HG03457 (cell line): ENCODE measurements at regions not wholly inside any gene's neighbourhood (a gene's known extent, or its start where the extent isn't known, plus 50 kb on each side); places are given as distances from the start of the nearest gene placed in this dataset.

Source experiments
- ATAC-seq: cut with Tn5 transposase; IDR thresholded peaks from one replicate; pipeline ENCODE4 v1.9.1; 2021; ENCODE audit warnings: moderate number of reproducible peaks; ENCODE audit not compliant: unreplicated experiment

- no peak for ATAC-seq
These were observed 171.1 kb downstream of the KCTD12 start for GRCh38 chr13:76715075-76715474.

GRCh38 chr13:76713280-76713679 is 172.9 kb downstream of the KCTD12 start:
- no peak for ATAC-seq

GRCh38 chr13:76711550-76712182 is 174.5 kb downstream of the KCTD12 start:
- ATAC-seq, result no peak

- ATAC-seq, result no peak
These were observed 176.4 kb downstream of the KCTD12 start for GRCh38 chr13:76709851-76710250.

- ATAC-seq, result no peak
These were observed 178.0 kb downstream of the KCTD12 start for GRCh38 chr13:76708138-76708688.

GRCh38 chr13:76707360-76707759 is 178.8 kb downstream of the KCTD12 start:
- no peak for ATAC-seq

GRCh38 chr13:76703621-76704288 is 182.4 kb downstream of the KCTD12 start:
- no peak for ATAC-seq

- ATAC-seq, result no peak
These were observed 183.0 kb downstream of the KCTD12 start for GRCh38 chr13:76703216-76703615.

GRCh38 chr13:76697288-76697687 is 188.9 kb downstream of the KCTD12 start:
- no peak for ATAC-seq

GRCh38 chr13:76696370-76696769 is 189.8 kb downstream of the KCTD12 start:
- ATAC-seq, result no peak

GRCh38 chr13:76693086-76693485 is 193.1 kb downstream of the KCTD12 start:
- no peak for ATAC-seq

- no peak for ATAC-seq
These were observed 193.9 kb downstream of the KCTD12 start for GRCh38 chr13:76692346-76692745.

- ATAC-seq, result no peak
These were observed 195.6 kb downstream of the KCTD12 start for GRCh38 chr13:76690611-76691010.

GRCh38 chr13:76687467-76687866 is 198.7 kb downstream of the KCTD12 start:
- no peak for ATAC-seq

GRCh38 chr13:76685938-76686337 is 200.3 kb downstream of the KCTD12 start:
- no peak for ATAC-seq

GRCh38 chr13:76684336-76684735 is 201.9 kb downstream of the KCTD12 start:
- no peak for ATAC-seq

- ATAC-seq, result no peak
These were observed 202.4 kb downstream of the KCTD12 start for GRCh38 chr13:76683854-76684253.

GRCh38 chr13:76683168-76683567 is 203.0 kb downstream of the KCTD12 start:
- no peak for ATAC-seq

GRCh38 chr13:76680112-76680511 is 206.1 kb downstream of the KCTD12 start:
- no peak for ATAC-seq

GRCh38 chr13:76677043-76677442 is 209.2 kb downstream of the KCTD12 start:
- no peak for ATAC-seq

GRCh38 chr13:76672420-76672819 is 213.8 kb downstream of the KCTD12 start:
- ATAC-seq, result no peak

GRCh38 chr13:76668716-76669115 is 217.5 kb downstream of the KCTD12 start:
- ATAC-seq, result no peak
